ENCODE measurements at regions not wholly inside any gene's neighbourhood (a gene's known extent, or its start where the extent isn't known, plus 50 kb on each side); places are given as distances from the start of the nearest gene placed in this dataset.

DNA sequence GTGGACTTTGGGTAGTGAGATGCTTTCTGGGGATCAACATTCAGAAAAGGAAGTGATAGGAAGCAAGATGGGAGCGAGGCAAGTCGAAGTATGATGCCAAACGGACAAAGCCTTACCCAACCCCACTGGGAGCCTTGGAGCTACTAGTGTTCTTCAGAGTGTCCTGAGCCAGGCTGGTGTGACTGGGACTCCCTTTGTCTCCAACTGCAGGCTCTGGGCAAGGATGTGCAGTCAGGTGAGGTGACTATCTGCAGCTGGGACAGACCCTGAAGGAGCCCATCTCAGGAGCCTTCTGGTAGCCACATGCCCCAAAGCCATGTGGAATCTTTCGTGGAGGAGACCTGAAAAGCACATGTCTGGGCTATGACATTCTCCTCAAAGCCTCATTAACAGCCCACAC, 360.6 kb downstream of the MTRR start:
- no peaks in the 10 kb centered on the region for H3K27me3 ChIP-seq (ENCODE audit: control insufficient read depth, insufficient read depth, low read length)
- no peak overlapping the region for H3K9ac ChIP-seq (ENCODE audit: low read length)
- no peaks in the 10 kb centered on the region for H3K4me1 ChIP-seq (ENCODE audit: control insufficient read depth, insufficient read depth, low read length)
- H3K4me3 ChIP-seq (ENCODE audit: low read length), result no peak overlapping the region
- H3K36me3 ChIP-seq (ENCODE audit: control insufficient read depth, insufficient read depth, low read length), result no peaks in the 10 kb centered on the region
- no peaks in the 10 kb centered on the region for H3K9me3 ChIP-seq (ENCODE audit: control insufficient read depth, low read length)

DNA sequence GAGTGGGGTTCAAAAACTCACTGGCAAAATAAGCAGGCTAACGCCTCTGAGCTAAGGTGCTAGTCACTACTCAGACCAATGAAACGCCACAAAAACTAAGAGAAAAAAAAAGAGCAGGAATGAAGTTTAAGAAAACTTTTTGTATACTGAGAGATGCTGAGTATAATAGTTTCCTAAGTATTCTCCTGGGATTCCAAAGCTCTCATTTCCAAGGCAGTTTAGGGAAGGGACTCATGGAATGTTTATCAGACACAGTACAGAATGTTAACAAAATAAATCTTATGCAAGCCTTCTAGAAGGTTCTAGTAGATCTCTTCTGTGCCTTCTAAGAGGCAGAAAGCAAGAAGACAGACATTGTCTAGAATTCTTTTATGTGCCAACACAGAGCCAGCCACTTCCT, 361.9 kb downstream of the MTRR start:
- Histone ChIP-seq H3K27me3 (ENCODE audit: control insufficient read depth, insufficient read depth, low read length) (no peaks in the 10 kb centered on the region), H3K9ac (ENCODE audit: low read length) (no peak overlapping the region), H3K36me3 (ENCODE audit: control insufficient read depth, insufficient read depth, low read length) (no peaks in the 10 kb centered on the region), H3K4me3 (ENCODE audit: low read length) (no peak overlapping the region), H3K4me1 (ENCODE audit: control insufficient read depth, insufficient read depth, low read length) (no peaks in the 10 kb centered on the region), H3K9me3 (ENCODE audit: control insufficient read depth, low read length) (no peaks in the 10 kb centered on the region)

DNA sequence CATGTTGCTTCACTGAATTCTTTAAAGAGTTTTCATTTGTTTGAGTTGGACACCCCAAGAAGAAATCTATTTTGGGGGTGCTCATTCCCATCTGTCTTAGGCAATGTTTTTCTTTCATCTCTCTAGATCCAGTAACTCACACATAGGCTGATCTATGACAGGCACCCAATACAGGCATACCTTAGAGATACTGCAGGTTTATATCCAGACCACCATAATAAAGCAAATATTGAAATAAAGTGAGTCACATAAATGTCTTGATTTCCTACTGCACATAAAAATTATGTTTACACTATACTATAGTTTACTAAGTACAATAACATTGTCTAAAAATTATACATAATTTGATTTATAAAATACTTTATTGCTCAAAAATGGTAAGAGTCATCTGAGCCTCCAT, 364.5 kb downstream of the MTRR start:
- H3K27me3 ChIP-seq (ENCODE audit: control insufficient read depth, insufficient read depth, low read length), result no peaks in the 10 kb centered on the region
- H3K4me1 ChIP-seq (ENCODE audit: control insufficient read depth, insufficient read depth, low read length), result no peaks in the 10 kb centered on the region
- H3K36me3 ChIP-seq (ENCODE audit: control insufficient read depth, insufficient read depth, low read length), result no peaks in the 10 kb centered on the region
- H3K9me3 ChIP-seq (ENCODE audit: control insufficient read depth, low read length), result no peaks in the 10 kb centered on the region
- H3K9ac ChIP-seq (ENCODE audit: low read length), result no peak overlapping the region
- no peak overlapping the region for H3K4me3 ChIP-seq (ENCODE audit: low read length)

DNA sequence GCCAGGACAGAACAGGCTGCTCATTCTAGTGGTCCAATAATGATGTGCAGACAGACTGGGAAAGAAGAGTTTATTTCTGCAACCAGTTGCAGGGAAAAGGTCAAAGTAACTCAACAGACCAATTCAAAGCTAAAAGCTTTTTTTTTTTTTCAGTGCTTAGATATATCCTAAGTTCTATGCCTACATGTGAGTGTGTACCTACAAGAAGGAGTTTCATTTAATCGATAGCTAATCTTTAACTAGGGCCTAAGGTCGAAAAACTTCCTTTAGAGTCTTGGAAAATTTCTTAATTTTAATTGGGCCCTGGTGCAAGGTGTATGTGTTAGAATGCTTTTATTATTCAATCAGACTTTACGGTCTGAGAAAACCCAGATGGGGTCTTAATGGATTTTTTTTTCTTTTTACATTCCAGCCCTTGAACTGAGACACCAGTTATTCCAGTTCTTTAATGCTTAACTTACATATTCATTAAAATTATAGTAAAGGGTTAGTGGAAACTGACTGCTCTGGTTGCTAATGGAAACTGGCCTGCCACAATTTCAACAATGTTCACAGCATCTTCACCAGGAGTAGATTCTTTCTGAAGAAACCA, 365.3 kb downstream of the MTRR start:
- Histone ChIP-seq H3K9ac (ENCODE audit: low read length) (no peak overlapping the region), H3K27me3 (ENCODE audit: control insufficient read depth, insufficient read depth, low read length) (no peaks in the 10 kb centered on the region), H3K9me3 (ENCODE audit: control insufficient read depth, low read length) (no peaks in the 10 kb centered on the region), H3K36me3 (ENCODE audit: control insufficient read depth, insufficient read depth, low read length) (no peaks in the 10 kb centered on the region), H3K4me1 (ENCODE audit: control insufficient read depth, insufficient read depth, low read length) (no peaks in the 10 kb centered on the region), H3K4me3 (ENCODE audit: low read length) (no peak overlapping the region)

DNA sequence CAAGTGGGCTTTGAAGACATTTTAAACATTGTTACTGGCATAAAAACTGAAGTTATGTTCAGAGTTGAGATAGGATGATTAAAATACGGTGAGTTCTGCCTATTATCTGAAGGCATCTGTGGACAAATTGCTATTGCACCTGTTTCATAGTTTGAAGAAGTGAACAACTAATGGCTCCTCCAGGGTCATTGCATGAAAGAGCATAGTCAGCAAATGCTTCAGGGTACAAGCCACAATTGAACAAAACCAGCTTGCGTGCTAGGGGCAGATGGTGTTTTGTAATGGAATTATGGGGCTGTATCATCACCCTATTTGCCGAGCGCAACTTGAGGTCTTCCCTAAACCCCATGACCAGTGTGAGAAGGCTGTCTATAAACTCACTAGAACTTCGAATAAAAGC, 369.1 kb downstream of the MTRR start:
- H3K4me3 ChIP-seq (ENCODE audit: low read length), result no peak overlapping the region
- no peaks in the 10 kb centered on the region for H3K36me3 ChIP-seq (ENCODE audit: control insufficient read depth, insufficient read depth, low read length)
- H3K9me3 ChIP-seq (ENCODE audit: control insufficient read depth, low read length), result no peaks in the 10 kb centered on the region
- H3K27me3 ChIP-seq (ENCODE audit: control insufficient read depth, insufficient read depth, low read length), result no peaks in the 10 kb centered on the region
- no peak overlapping the region for H3K9ac ChIP-seq (ENCODE audit: low read length)
- H3K4me1 ChIP-seq (ENCODE audit: control insufficient read depth, insufficient read depth, low read length), result no peaks in the 10 kb centered on the region

DNA sequence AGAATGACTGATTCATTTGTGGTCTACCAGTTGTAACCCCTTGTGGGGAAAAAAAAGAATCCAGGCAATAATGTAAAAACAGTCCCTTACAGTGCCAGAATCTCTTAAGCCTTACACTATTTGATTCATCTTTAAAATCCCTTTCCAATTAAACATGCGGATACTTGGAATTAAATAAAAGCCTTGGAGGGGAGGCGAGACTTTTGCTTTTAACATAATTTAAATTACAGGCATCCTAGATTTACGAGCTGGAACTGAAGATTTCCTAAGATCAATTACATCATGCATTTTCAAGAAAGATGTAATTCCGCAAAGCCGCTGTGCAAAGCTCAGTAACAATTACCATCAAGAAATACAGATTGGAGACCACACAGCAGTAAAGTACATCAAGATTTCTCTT, 370.2 kb downstream of the MTRR start:
- H3K27me3 ChIP-seq (ENCODE audit: control insufficient read depth, insufficient read depth, low read length), result no peaks in the 10 kb centered on the region
- no peaks in the 10 kb centered on the region for H3K9me3 ChIP-seq (ENCODE audit: control insufficient read depth, low read length)
- H3K36me3 ChIP-seq (ENCODE audit: control insufficient read depth, insufficient read depth, low read length), result no peaks in the 10 kb centered on the region
- no peaks in the 10 kb centered on the region for H3K4me1 ChIP-seq (ENCODE audit: control insufficient read depth, insufficient read depth, low read length)
- H3K4me3 ChIP-seq (ENCODE audit: low read length), result no peak overlapping the region
- H3K9ac ChIP-seq (ENCODE audit: low read length), result no peak overlapping the region

DNA sequence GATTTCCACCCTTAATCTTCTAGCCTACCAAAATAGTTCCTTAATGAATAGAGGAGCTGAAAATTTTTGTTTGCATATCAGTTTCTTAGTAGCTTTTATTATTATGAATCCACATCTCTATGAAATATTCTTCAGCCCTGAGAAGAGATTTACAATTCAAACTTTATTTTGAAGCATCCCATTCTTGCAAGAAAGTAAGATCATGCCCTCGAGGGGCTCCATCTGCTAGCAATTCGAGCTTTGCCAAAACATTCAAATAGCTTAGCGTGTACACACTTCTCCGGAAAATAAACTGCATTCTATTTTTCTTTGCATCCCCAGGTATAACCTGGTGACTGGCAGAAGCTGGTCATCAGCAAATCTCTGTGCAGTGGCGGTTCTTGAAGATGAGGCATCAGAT, 370.7 kb downstream of the MTRR start:
- Histone ChIP-seq H3K9ac (ENCODE audit: low read length) (no peak overlapping the region), H3K27me3 (ENCODE audit: control insufficient read depth, insufficient read depth, low read length) (no peaks in the 10 kb centered on the region)

DNA sequence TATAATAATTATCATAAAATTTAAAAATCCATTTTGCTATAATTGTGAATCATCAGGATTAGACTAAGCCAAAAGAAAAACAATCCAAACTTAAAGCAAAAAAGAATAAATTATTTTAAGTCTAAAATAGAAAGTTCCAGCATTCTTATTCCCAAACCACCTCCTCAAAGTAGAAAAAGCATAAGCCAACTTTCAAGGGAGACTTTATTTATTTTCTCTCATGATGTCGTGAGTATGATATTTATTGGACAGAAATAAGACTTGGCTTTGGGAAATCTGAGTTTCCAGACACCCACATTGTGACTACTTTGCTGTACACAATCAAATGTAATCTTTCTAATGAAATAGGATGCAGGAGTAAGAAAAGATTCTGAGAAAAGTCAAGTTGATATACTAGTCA, 372.1 kb downstream of the MTRR start:
- H3K4me3 ChIP-seq (ENCODE audit: low read length), result no peak overlapping the region
- no peaks in the 10 kb centered on the region for H3K36me3 ChIP-seq (ENCODE audit: control insufficient read depth, insufficient read depth, low read length)
- no peaks in the 10 kb centered on the region for H3K27me3 ChIP-seq (ENCODE audit: control insufficient read depth, insufficient read depth, low read length)
- H3K4me1 ChIP-seq (ENCODE audit: control insufficient read depth, insufficient read depth, low read length), result no peaks in the 10 kb centered on the region
- no peak overlapping the region for H3K9ac ChIP-seq (ENCODE audit: low read length)
- H3K9me3 ChIP-seq (ENCODE audit: control insufficient read depth, low read length), result no peaks in the 10 kb centered on the region

More for the DNA sequence above, 370.7 kb downstream of the MTRR start:
- no peaks in the 10 kb centered on the region for H3K9me3 ChIP-seq (ENCODE audit: control insufficient read depth, low read length)
- no peaks in the 10 kb centered on the region for H3K36me3 ChIP-seq (ENCODE audit: control insufficient read depth, insufficient read depth, low read length)
- H3K4me3 ChIP-seq (ENCODE audit: low read length), result no peak overlapping the region
- H3K4me1 ChIP-seq (ENCODE audit: control insufficient read depth, insufficient read depth, low read length), result no peaks in the 10 kb centered on the region

DNA sequence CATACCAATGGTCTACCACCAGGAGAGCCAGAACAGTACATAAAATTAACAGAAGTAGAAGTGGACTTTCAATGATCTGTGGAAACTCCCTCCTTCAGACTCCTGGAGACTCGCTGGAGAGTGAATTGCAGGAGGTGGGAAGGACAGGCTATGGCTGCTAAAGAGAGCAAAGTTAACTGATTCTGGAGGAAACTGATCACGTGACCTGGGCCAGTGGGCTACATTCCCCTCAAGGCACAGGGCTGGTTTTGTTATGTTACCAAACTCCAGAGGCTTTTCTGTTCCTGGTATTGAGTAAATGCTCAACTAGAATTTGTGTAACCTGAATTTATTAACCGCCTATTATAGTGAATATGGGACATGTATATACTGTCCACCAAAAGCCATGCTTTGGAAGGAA, 372.6 kb downstream of the MTRR start:
- Histone ChIP-seq H3K4me3 (ENCODE audit: low read length) (no peak overlapping the region), H3K9me3 (ENCODE audit: control insufficient read depth, low read length) (no peaks in the 10 kb centered on the region), H3K27me3 (ENCODE audit: control insufficient read depth, insufficient read depth, low read length) (no peaks in the 10 kb centered on the region), H3K9ac (ENCODE audit: low read length) (no peak overlapping the region), H3K36me3 (ENCODE audit: control insufficient read depth, insufficient read depth, low read length) (no peaks in the 10 kb centered on the region), H3K4me1 (ENCODE audit: control insufficient read depth, insufficient read depth, low read length) (no peaks in the 10 kb centered on the region)

DNA sequence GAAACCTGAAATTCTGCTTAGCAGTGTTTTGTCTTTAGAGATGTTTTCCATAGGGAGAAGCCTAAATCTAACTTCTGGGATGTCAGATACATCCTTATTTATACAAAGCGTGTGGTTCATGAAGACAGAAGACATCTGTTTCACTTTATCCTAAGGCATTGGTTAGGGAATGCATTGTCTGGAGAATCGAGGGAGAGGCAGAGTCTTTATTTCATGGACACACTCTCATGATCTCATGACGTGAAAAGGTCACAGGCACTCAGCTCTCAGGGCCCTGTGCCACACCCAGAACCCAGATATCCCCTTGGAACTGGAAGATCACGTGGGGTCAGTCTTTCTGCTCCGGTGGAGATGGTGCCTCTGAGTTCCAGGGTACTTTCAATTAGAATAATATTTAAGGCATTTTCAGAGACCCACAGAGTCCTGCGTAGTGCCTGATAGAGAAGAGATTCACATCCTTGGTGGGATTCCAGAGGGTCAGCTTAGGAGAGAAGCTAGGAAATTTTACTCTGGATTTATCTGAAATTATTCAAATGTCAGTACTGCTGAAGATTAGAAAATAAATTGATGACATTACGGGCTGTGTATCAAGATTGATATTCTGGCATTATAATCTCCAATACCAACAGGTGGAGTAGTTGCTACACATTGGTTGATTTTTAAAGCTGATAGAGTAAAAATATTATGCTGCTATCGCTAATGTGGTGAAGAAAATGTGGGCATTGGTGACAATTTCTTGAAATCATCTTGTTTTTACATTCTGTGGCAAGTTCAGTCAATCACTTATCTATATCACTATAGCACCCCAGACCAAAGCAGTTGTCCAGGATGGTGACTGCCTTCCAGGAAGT, 378.3 kb downstream of the MTRR start:
- Histone ChIP-seq H3K27me3 (ENCODE audit: control insufficient read depth, insufficient read depth, low read length) (no peaks in the 10 kb centered on the region), H3K36me3 (ENCODE audit: control insufficient read depth, insufficient read depth, low read length) (no peaks in the 10 kb centered on the region), H3K4me1 (ENCODE audit: control insufficient read depth, insufficient read depth, low read length) (no peaks in the 10 kb centered on the region), H3K4me3 (ENCODE audit: low read length) (no peak overlapping the region), H3K9me3 (ENCODE audit: control insufficient read depth, low read length) (no peaks in the 10 kb centered on the region), H3K9ac (ENCODE audit: low read length) (no peak overlapping the region)

DNA sequence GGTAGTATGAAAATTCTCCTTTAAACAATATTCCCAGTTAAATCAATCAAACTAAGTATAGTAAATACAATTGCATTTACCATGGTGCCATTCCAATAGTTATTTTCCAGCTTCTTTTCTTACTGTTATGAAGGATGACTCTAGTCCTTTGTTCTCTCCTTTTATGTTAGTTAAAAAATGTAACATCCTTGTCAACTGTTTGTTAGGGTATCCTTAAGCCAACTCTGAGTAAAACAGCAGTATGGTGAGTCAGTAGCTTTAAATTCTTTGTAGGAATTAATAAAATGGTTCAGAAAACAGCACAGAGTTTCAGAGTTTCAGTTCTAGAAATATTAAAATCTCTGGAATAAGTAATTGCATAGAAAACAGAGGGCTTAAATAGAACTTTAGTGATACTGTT, 384.4 kb downstream of the MTRR start:
- no peaks in the 10 kb centered on the region for H3K36me3 ChIP-seq (ENCODE audit: control insufficient read depth, insufficient read depth, low read length)
- no peaks in the 10 kb centered on the region for H3K9me3 ChIP-seq (ENCODE audit: control insufficient read depth, low read length)
- no peaks in the 10 kb centered on the region for H3K27me3 ChIP-seq (ENCODE audit: control insufficient read depth, insufficient read depth, low read length)
- H3K4me3 ChIP-seq (ENCODE audit: low read length), result no peak overlapping the region
- H3K9ac ChIP-seq (ENCODE audit: low read length), result no peak overlapping the region
- H3K4me1 ChIP-seq (ENCODE audit: control insufficient read depth, insufficient read depth, low read length), result no peaks in the 10 kb centered on the region

DNA sequence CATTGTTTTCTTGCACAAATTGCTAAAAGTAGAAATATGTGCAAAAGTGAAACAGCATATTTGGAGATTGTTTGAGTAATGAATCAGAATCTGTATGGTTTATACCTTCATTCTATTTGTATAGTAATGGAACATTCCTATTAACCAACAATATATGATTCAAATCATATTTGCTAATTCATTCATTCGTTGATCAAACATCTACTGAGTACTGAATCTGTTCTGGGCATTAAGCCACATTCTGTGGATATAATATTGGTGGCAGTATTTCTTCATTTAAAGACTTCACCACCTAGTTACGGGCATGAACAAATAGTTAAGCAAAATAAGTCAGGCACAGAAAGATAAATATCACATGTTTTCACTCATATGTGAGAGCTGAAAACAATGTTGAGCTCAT, 385.7 kb downstream of the MTRR start:
- H3K27me3 ChIP-seq (ENCODE audit: control insufficient read depth, insufficient read depth, low read length), result no peaks in the 10 kb centered on the region
- H3K9ac ChIP-seq (ENCODE audit: low read length), result no peak overlapping the region
- H3K9me3 ChIP-seq (ENCODE audit: control insufficient read depth, low read length), result no peaks in the 10 kb centered on the region
- H3K4me3 ChIP-seq (ENCODE audit: low read length), result no peak overlapping the region
- no peaks in the 10 kb centered on the region for H3K36me3 ChIP-seq (ENCODE audit: control insufficient read depth, insufficient read depth, low read length)
- H3K4me1 ChIP-seq (ENCODE audit: control insufficient read depth, insufficient read depth, low read length), result no peaks in the 10 kb centered on the region
